Stomach (tissue), 4 donors: ENCODE measurements at regions not wholly inside any gene's neighbourhood (a gene's known extent, or its start where the extent isn't known, plus 50 kb on each side); places are given as distances from the start of the nearest gene placed in this dataset.

Source experiments
- EP300 ChIP-seq: sonication (generic); formaldehyde crosslinking; IDR thresholded peaks from one replicate; pipeline ENCODE4 v1.6.1; 2017; ENCODE audit warnings: antibody characterized with exemption
- POLR2A ChIP-seq, 4 donors: fragments of 450-650 bp; IDR thresholded peaks; one replicate each; pipeline ENCODE4 v1.6.1; 2016; ENCODE audit warnings: antibody characterized with exemption in 4 of 4, control low read depth in 2 of 4, mild to moderate bottlenecking in 1 of 4, moderate library complexity in 1 of 4
- POLR2AphosphoS5 ChIP-seq, 3 donors: sonication (generic); formaldehyde crosslinking; IDR thresholded peaks; one replicate each; pipeline ENCODE4 v1.6.1; 2016; ENCODE audit warnings: antibody characterized with exemption in 3 of 3
- TF ChIP-seq, protein P1 (sequence below), 7 experiments: fragments of 450-650 bp in 4 of 7; fragments of 200-600 bp in 3 of 7; sonication (generic) in 3 of 7; IDR thresholded peaks; one replicate each; pipeline ENCODE4 v1.5.1; 2016 to 2019; ENCODE audit warnings: antibody characterized with exemption in 7 of 7, control low read depth in 2 of 7, mild to moderate bottlenecking in 1 of 7

DNA sequence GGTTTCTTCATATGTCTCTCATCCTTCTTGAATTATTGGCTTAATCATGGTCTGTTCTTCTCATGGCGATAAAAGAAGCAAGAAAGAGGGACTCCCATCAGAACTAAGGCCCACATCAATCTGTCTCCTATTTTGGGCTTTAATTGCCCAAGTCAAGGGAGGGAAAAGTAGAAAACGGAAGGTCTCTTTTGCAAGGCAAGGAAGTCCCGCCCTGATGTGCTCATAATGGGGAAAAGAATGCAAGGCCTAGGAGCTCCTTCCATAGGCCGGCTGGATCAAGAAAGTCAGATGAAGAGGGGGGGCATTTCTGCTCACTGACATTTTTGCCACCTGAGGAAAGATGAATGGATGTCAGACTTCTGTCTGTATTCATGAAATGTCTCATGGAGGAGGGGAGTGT is 127.7 kb upstream of the RPS6KA3 start:
- TF ChIP-seq, protein P1, sequence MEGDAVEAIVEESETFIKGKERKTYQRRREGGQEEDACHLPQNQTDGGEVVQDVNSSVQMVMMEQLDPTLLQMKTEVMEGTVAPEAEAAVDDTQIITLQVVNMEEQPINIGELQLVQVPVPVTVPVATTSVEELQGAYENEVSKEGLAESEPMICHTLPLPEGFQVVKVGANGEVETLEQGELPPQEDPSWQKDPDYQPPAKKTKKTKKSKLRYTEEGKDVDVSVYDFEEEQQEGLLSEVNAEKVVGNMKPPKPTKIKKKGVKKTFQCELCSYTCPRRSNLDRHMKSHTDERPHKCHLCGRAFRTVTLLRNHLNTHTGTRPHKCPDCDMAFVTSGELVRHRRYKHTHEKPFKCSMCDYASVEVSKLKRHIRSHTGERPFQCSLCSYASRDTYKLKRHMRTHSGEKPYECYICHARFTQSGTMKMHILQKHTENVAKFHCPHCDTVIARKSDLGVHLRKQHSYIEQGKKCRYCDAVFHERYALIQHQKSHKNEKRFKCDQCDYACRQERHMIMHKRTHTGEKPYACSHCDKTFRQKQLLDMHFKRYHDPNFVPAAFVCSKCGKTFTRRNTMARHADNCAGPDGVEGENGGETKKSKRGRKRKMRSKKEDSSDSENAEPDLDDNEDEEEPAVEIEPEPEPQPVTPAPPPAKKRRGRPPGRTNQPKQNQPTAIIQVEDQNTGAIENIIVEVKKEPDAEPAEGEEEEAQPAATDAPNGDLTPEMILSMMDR (IDR thresholded peaks at IDR 0.05), result no peak
- TF ChIP-seq POLR2A (IDR thresholded peaks at IDR 0.05) (no peak), POLR2AphosphoS5 (IDR thresholded peaks at IDR 0.05) (no peak), EP300 (no peak)
